HCT116 (cell line): ENCODE measurements at regions not wholly inside any gene's neighbourhood (a gene's known extent, or its start where the extent isn't known, plus 50 kb on each side); places are given as distances from the start of the nearest gene placed in this dataset.

ENCODE experiments used
- ATAC-seq: fragments of 200-7000 bp; cut with Tn5 transposase; 2 replicates; pipeline ENCODE4 v1.9.1; 2020; ENCODE audit warnings: mild to moderate bottlenecking, moderate library complexity
- BruUV-seq: library from RNA; stranded (reverse); fragments of 400-500 nt; replicated peaks from 2 replicates; lab custom pipeline; 2021; lab: Mats Ljungman, UMichigan
- CTCF ChIA-PET: fragments of 300-600 bp; sonication (Branson Sonifier 250); formaldehyde crosslinking; loops from one replicate; lab custom pipeline; 2021; ENCODE audit warnings: antibody characterized with exemption; lab: Charles Lee
- POLR2A ChIA-PET: fragments of 300-600, 350-600 bp; sonication (Branson Sonifier 250); formaldehyde crosslinking; loops from one replicate; lab custom pipeline; 2021; ENCODE audit warnings: antibody characterized with exemption; lab: Charles Lee
- RAD21 ChIA-PET, 2 experiments: fragments of 300-600 bp; sonication (Branson Sonifier 250); formaldehyde crosslinking; loops; one replicate each; lab custom pipeline; 2023; ENCODE audit warnings: low total read pairs in 2 of 2; ENCODE audit not compliant: uncharacterized antibody in 2 of 2, unreplicated experiment in 2 of 2, low non-redundant PET in 1 of 2; lab: Charles Lee
- DNase-seq: peaks from one replicate; pipeline ENCODE4 v3.0.0-alpha.2; 2010; ENCODE audit warnings: low read depth, low spot score
- H2AFZ ChIP-seq: fragments of 200-600 bp; shearing (Covaris generic), sonication (generic); 2 replicates; pipeline ENCODE4 v1.6.1; 2017; ENCODE audit warnings: low read depth, mixed run types, mixed read lengths, antibody characterized with exemption, low read length; ENCODE audit not compliant: poor library complexity, severe bottlenecking
- H3K27ac ChIP-seq: 2 replicates; pipeline ENCODE4 v1.5.1; 2012; ENCODE audit warnings: low read depth, low read length
- H3K27me3 ChIP-seq: fragments of 200-600 bp; sonication (generic); 2 replicates; pipeline ENCODE4 v1.6.1; 2016; ENCODE audit warnings: mixed run types, low read length, mixed read lengths; ENCODE audit not compliant: insufficient read depth
- H3K36me3 ChIP-seq, 2 experiments: fragments of 200-500 bp in 1 of 2; fragments of 200-600 bp in 1 of 2; sonication (Bioruptor generic) in 1 of 2; sonication (generic) in 1 of 2; 2 replicates each; pipeline versions ENCODE4 v1.5.1 to v1.6.1; 2014 to 2016; ENCODE audit warnings: low read length in 2 of 2, inconsistent platforms in 1 of 2, mixed read lengths in 1 of 2, mixed run types in 1 of 2; ENCODE audit not compliant: insufficient read depth in 2 of 2, control insufficient read depth in 1 of 2
- H3K4me1 ChIP-seq, 2 experiments: fragments of 200-600 bp in 1 of 2; sonication (generic) in 1 of 2; 2 replicates each; pipeline versions ENCODE4 v1.5.1 to v1.6.1; 2012 to 2017; ENCODE audit warnings: low read length in 2 of 2, inconsistent platforms in 1 of 2, mild to moderate bottlenecking in 1 of 2, mixed read lengths in 1 of 2, mixed run types in 1 of 2, moderate library complexity in 1 of 2; ENCODE audit not compliant: insufficient read depth in 2 of 2, control insufficient read depth in 1 of 2
- H3K4me2 ChIP-seq: fragments of 200-600 bp; sonication (generic); 2 replicates; pipeline ENCODE4 v1.6.1; 2017; ENCODE audit warnings: mixed run types, low read length, mixed read lengths
- H3K4me3 ChIP-seq, 2 experiments: fragments of 200-600 bp in 1 of 2; sonication (generic) in 1 of 2; replicated peaks in 1 of 2; 2 replicates each; pipeline ENCODE4 v1.5.1; 2011 to 2016; ENCODE audit warnings: low read length in 2 of 2, control low read depth in 1 of 2, low read depth in 1 of 2, mild to moderate bottlenecking in 1 of 2, mixed read lengths in 1 of 2, mixed run types in 1 of 2
- H3K79me2 ChIP-seq: fragments of 200-600 bp; sonication (generic); 2 replicates; pipeline ENCODE4 v1.6.1; 2017; ENCODE audit warnings: mild to moderate bottlenecking, mixed run types, low read length, moderate library complexity, mixed read lengths; ENCODE audit not compliant: insufficient read depth
- H3K9ac ChIP-seq: fragments of 200-600 bp; sonication (generic); 2 replicates; pipeline ENCODE4 v1.6.1; 2016; ENCODE audit warnings: low read length, mixed read lengths
- H3K9me2 ChIP-seq: fragments of 200-600 bp; sonication (generic), shearing (Covaris generic); 2 replicates; pipeline ENCODE4 v1.6.1; 2017; ENCODE audit warnings: mixed run types, mild to moderate bottlenecking, moderate library complexity; ENCODE audit not compliant: insufficient read depth
- H3K9me3 ChIP-seq, 2 experiments: fragments of 200-500 bp in 1 of 2; fragments of 200-600 bp in 1 of 2; sonication (Bioruptor generic) in 1 of 2; sonication (generic) in 1 of 2; 2 replicates each; pipeline ENCODE4 v1.6.1; 2014 to 2017; ENCODE audit warnings: low read length in 2 of 2, mixed read lengths in 2 of 2, inconsistent platforms in 1 of 2, low read depth in 1 of 2, mild to moderate bottlenecking in 1 of 2, mixed run types in 1 of 2, moderate library complexity in 1 of 2; ENCODE audit not compliant: control insufficient read depth in 1 of 2, insufficient read depth in 1 of 2
- H4K20me1 ChIP-seq: fragments of 200-600 bp; sonication (generic), shearing (Covaris generic); 2 replicates; pipeline ENCODE4 v1.6.1; 2017; ENCODE audit warnings: mixed run types, mild to moderate bottlenecking, moderate library complexity; ENCODE audit not compliant: insufficient read depth
- ATF3 ChIP-seq: IDR thresholded peaks from 2 replicates; pipeline ENCODE4 v1.6.1; 2012
- CBX3 ChIP-seq: IDR thresholded peaks from 2 replicates; pipeline ENCODE4 v1.6.1; 2012; ENCODE audit warnings: low read depth
- CEBPB ChIP-seq: IDR thresholded peaks from 2 replicates; pipeline ENCODE4 v1.6.1; 2012; ENCODE audit warnings: low read depth
- CTCF ChIP-seq, 3 experiments: fragments of 200-600 bp in 1 of 3; sonication (generic) in 1 of 3; IDR thresholded peaks in 2 of 3; conservative IDR thresholded peaks in 1 of 3; 2 replicates each; pipeline ENCODE4 v1.5.1; 2012 to 2017; ENCODE audit warnings: low read depth in 2 of 3, low read length in 2 of 3, antibody characterized with exemption in 1 of 3, borderline replicate concordance in 1 of 3, control low read depth in 1 of 3, mild to moderate bottlenecking in 1 of 3, mixed read lengths in 1 of 3, mixed run types in 1 of 3, moderate library complexity in 1 of 3; ENCODE audit not compliant: insufficient read depth in 1 of 3
- EZH2 ChIP-seq: fragments of 200-600 bp; sonication (generic); IDR thresholded peaks from 2 replicates; pipeline ENCODE4 v1.6.1; 2017; ENCODE audit warnings: antibody characterized with exemption, mixed run types
- EZH2phosphoT487 ChIP-seq: fragments of 200-600 bp; IDR thresholded peaks from 2 replicates; pipeline ENCODE4 v1.6.1; 2018; ENCODE audit warnings: antibody characterized with exemption, borderline replicate concordance
- JUND ChIP-seq: IDR thresholded peaks from 2 replicates; pipeline ENCODE4 v1.6.1; 2012
- MAX ChIP-seq: IDR thresholded peaks from 2 replicates; pipeline ENCODE4 v1.6.1; 2012
- POLR2AphosphoS5 ChIP-seq: IDR thresholded peaks from 2 replicates; pipeline ENCODE4 v1.6.1; 2011; ENCODE audit warnings: mild to moderate bottlenecking, low read depth, low read length, moderate library complexity
- RAD21 ChIP-seq: IDR thresholded peaks from 2 replicates; pipeline ENCODE4 v1.6.1; 2012; ENCODE audit warnings: low read depth, mild to moderate bottlenecking
- SIN3A ChIP-seq: IDR thresholded peaks from 2 replicates; pipeline ENCODE4 v1.6.1; 2012; ENCODE audit warnings: low read depth
- SP1 ChIP-seq: IDR thresholded peaks from 2 replicates; pipeline ENCODE4 v1.6.1; 2012; ENCODE audit warnings: low read depth
- TCF7L2 ChIP-seq: IDR thresholded peaks from 2 replicates; pipeline ENCODE4 v1.7.0; 2011; ENCODE audit warnings: borderline replicate concordance, inconsistent platforms; ENCODE audit not compliant: insufficient read depth, insufficient read length; ENCODE audit errors: extremely low read depth
- YY1 ChIP-seq: IDR thresholded peaks from 2 replicates; pipeline ENCODE4 v1.6.1; 2011; ENCODE audit warnings: low read length, low read depth, moderate library complexity, mild to moderate bottlenecking; ENCODE audit not compliant: insufficient replicate concordance; ENCODE audit errors: extremely low read depth
- ZBTB33 ChIP-seq: IDR thresholded peaks from 2 replicates; pipeline ENCODE4 v1.6.1; 2011; ENCODE audit warnings: mild to moderate bottlenecking, low read length, moderate library complexity; ENCODE audit not compliant: insufficient replicate concordance; ENCODE audit errors: extremely low read depth
- ZFX ChIP-seq: fragments of 450-650 bp; IDR thresholded peaks from 2 replicates; pipeline ENCODE4 v1.6.1; 2017
- ZNF274 ChIP-seq: fragments of 200-500 bp; sonication (Bioruptor generic); IDR thresholded peaks from 2 replicates; pipeline ENCODE4 v1.6.1; 2014; ENCODE audit warnings: mild to moderate bottlenecking, low read depth, low read length, inconsistent platforms
- intact Hi-C: fragments of 100-400 bp; cut with micrococcal nuclease; formaldehyde crosslinking; loops from 2 replicates; pipeline ENCODE4 v1.10.0; 2022

GRCh38 chr18:54465502-54465901, 107.8 kb downstream of the C18orf54 start (continued):
- TF ChIP-seq YY1 (no peak), CEBPB (no peak), MAX (no peak)

GRCh38 chr18:54466248-54467005, 108.7 kb downstream of the C18orf54 start:
- Histone ChIP-seq H3K79me2 (no peaks in the 10 kb centered on the region), H4K20me1 (no peaks in the 10 kb centered on the region)
- CTCF ChIA-PET = no interaction called here
- POLR2A ChIA-PET = no interaction called here
- TF ChIP-seq EZH2 (no peak), CEBPB (no peak), JUND (no peak), EZH2phosphoT487 (no peak), ATF3 (no peak), YY1 (no peak), SP1 (no peak), RAD21 (no peak), ZBTB33 (no peak), CBX3 (no peak), SIN3A (no peak), POLR2AphosphoS5 (no peak), ZNF274 (no peak), TCF7L2 (no peak), ZFX (no peak), MAX (no peak), CTCF (IDR thresholded peaks at IDR 0.05 in 2 of 3, conservative IDR thresholded peaks at IDR 0.05 in 1 of 3; ENCODE audit: borderline replicate concordance in 1 of 3, insufficient read depth in 1 of 3, low read depth in 2 of 3, low read length in 2 of 3) (no peak)
- TF ChIP-seq, all 23 proteins: peak for 0
- Histone ChIP-seq H3K9me2 (no peaks in the 10 kb centered on the region), H3K27ac (no peak overlapping the region), H3K4me1 (no peaks in the 10 kb centered on the region), H3K36me3 (no peaks in the 10 kb centered on the region), H3K4me3 (no peak overlapping the region), H2AFZ (no peak overlapping the region), H3K9ac (no peak overlapping the region), H3K9me3 (no peaks in the 10 kb centered on the region), H3K27me3 (no peaks in the 10 kb centered on the region), H3K4me2 (no peak overlapping the region)
- DNase-seq (no peak), ATAC-seq (no peak)
- intact Hi-C loops = no loop called here
- RAD21 ChIA-PET = no interaction called here
- BruUV-seq = no TSS peak
